WERI-Rb-1 (cell line): ENCODE measurements at regions not wholly inside any gene's neighbourhood (a gene's known extent, or its start where the extent isn't known, plus 50 kb on each side); places are given as distances from the start of the nearest gene placed in this dataset.

ENCODE experiments used
- DNase-seq: peaks from one replicate; pipeline ENCODE4 v3.0.0-alpha.2; 2020
- H3K27ac ChIP-seq: fragments of 250-450 bp; sonication (Bioruptor Pico); 2 replicates; pipeline ENCODE4 v1.5.1; 2020; ENCODE audit warnings: mild to moderate bottlenecking, moderate library complexity
- H3K27me3 ChIP-seq: fragments of 250-450 bp; sonication (Bioruptor Pico); 2 replicates; pipeline ENCODE4 v1.5.1; 2021; ENCODE audit warnings: mild to moderate bottlenecking, low read depth, moderate library complexity; ENCODE audit not compliant: insufficient read depth, severe bottlenecking
- H3K36me3 ChIP-seq: fragments of 250-450 bp; sonication (Bioruptor Pico); 2 replicates; pipeline ENCODE4 v1.5.1; 2020; ENCODE audit warnings: mild to moderate bottlenecking, moderate library complexity
- H3K4me3 ChIP-seq: 2 replicates; pipeline ENCODE4 v1.5.1; 2011; ENCODE audit warnings: low read depth, mild to moderate bottlenecking, control low read depth, low read length
- H3K9me3 ChIP-seq: fragments of 250-450 bp; sonication (Bioruptor Pico); 2 replicates; pipeline ENCODE4 v1.5.1; 2021; ENCODE audit warnings: mild to moderate bottlenecking, moderate library complexity; ENCODE audit not compliant: severe bottlenecking
- TF ChIP-seq, protein P1 (sequence below): IDR thresholded peaks from 2 replicates; pipeline ENCODE4 v1.5.1; 2011; ENCODE audit warnings: low read depth, mild to moderate bottlenecking, control low read depth, inconsistent platforms, low read length

DNA sequence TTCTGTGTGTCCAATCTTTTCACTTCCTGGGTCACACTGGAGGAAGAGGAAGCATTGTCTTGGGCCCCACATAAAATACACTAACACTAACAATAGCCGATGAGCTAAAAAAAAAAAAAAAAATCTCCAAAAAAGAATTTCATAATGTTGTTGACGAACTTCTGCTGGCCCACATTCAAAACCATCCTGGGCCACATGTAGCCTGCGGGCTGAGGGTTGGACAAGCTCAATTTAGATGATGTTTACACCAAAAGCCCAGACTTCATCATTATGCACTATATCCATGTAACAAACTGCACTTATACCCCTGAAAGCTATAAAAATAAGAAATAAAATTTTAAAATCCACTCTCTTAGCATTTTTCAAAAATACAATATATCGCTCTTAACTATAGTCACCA is 187.8 kb upstream of the PTBP2 start:
- Histone ChIP-seq H3K27ac (no peak overlapping the region), H3K27me3 (no peaks in the 10 kb centered on the region), H3K9me3 (peaks cover 6% of the 10 kb centered on the region), H3K4me3 (no peak overlapping the region), H3K36me3 (no peaks in the 10 kb centered on the region)
- DNase-seq = no peak
- TF ChIP-seq, protein P1, sequence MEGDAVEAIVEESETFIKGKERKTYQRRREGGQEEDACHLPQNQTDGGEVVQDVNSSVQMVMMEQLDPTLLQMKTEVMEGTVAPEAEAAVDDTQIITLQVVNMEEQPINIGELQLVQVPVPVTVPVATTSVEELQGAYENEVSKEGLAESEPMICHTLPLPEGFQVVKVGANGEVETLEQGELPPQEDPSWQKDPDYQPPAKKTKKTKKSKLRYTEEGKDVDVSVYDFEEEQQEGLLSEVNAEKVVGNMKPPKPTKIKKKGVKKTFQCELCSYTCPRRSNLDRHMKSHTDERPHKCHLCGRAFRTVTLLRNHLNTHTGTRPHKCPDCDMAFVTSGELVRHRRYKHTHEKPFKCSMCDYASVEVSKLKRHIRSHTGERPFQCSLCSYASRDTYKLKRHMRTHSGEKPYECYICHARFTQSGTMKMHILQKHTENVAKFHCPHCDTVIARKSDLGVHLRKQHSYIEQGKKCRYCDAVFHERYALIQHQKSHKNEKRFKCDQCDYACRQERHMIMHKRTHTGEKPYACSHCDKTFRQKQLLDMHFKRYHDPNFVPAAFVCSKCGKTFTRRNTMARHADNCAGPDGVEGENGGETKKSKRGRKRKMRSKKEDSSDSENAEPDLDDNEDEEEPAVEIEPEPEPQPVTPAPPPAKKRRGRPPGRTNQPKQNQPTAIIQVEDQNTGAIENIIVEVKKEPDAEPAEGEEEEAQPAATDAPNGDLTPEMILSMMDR = no peak

DNA sequence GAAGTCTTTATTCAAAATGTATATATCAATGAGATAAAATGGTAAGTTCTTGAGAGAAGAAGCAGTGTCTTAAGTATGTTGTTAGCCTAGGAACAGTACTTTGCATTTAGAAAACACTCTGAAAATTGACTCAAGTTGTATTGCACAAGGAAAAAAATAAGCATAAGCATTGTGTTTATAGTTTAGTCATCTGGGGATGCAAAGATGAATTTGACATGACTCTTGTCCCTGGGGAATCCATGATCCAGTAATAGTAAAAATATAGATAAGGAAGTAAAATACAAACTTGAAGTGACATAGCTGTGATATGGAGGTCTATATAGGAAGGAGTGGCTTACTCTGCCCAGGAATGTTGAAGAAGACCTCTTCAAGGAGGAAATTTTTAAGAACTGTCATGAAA is 185.0 kb upstream of the PTBP2 start:
- Histone ChIP-seq H3K27ac (no peak overlapping the region), H3K36me3 (no peaks in the 10 kb centered on the region), H3K4me3 (no peak overlapping the region), H3K9me3 (no peaks in the 10 kb centered on the region), H3K27me3 (no peaks in the 10 kb centered on the region)
- TF ChIP-seq, protein P1 = no peak
- DNase-seq = no peak

DNA sequence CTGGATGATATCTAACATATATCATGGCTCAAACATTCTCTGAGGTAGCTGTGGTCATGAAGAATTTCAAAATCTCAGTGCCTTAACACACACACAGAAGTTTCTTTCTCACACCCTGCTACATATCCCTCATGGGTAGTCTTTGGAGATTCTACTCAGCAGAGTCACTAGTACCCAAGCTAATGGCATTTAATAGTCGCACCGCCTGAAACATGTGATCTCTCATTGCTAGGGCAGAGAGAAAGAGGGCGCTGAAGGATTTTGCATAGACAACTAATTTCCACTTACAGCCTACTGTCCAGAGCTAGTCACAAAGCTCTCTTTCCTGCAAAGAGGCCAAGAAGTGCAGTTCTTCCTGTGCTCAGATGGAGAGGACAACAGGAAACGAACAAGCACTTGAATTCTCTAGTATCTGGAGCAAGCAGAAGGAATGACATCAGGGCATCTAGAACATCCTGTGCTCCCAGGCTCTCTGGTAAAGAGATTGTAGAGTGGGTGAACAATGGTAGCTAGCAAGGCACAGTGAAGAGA is 183.4 kb upstream of the PTBP2 start:
- Histone ChIP-seq H3K36me3 (no peaks in the 10 kb centered on the region), H3K27ac (no peak overlapping the region), H3K9me3 (no peaks in the 10 kb centered on the region), H3K27me3 (no peaks in the 10 kb centered on the region), H3K4me3 (no peak overlapping the region)
- TF ChIP-seq, protein P1 = 0 out of 2 replicates have a peak, but pooled peaks have one; percentile 20
- no peak for DNase-seq

DNA sequence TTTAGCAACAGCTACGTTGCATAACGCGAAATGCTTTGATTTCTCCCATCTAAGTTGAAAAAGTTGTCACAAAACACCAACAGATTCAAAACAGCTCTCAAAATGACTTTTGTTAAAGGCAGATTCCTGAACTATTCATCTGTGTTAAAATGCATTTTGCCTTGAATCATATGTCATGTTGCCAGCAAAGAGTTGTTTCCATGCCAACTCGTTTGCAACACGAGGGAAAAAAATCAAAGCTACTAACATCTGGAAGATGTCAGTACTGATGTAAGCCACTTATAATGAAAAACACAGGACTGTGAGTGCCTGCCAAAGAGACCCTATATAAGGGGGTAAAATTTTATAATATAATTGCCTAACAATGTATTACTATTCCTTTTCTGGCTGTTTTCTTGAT is 182.7 kb upstream of the PTBP2 start:
- H3K27ac ChIP-seq = no peak overlapping the region
- no peak overlapping the region for H3K4me3 ChIP-seq
- DNase-seq = no peak
- H3K9me3 ChIP-seq = no peaks in the 10 kb centered on the region
- TF ChIP-seq, protein P1 = no peak
- H3K27me3 ChIP-seq = no peaks in the 10 kb centered on the region
- H3K36me3 ChIP-seq = no peaks in the 10 kb centered on the region

DNA sequence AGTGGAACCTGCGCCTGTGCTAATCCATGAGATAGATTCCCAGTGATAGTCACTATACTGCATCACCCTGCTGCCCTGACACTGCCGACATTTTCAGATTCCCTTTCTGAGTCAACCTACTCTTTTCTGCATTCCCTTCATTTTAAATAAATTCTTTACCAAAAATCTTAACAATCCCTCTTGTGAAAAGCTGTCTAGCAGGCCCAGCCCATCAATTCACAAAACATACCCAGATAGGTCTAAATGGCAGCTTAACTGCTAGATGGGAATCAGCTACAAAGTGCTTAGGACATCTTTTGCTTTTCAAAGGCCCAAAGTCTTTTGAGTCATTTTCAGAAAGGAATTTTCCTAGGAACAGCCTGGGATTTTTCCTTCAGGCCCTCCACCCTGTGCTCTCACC is 180.1 kb upstream of the PTBP2 start:
- no peak overlapping the region for H3K4me3 ChIP-seq
- DNase-seq = no peak
- H3K36me3 ChIP-seq = no peaks in the 10 kb centered on the region
- TF ChIP-seq, protein P1 = no peak
- no peaks in the 10 kb centered on the region for H3K27me3 ChIP-seq
- no peak overlapping the region for H3K27ac ChIP-seq
- H3K9me3 ChIP-seq = no peaks in the 10 kb centered on the region
